Panc1 (cell line): ENCODE measurements at regions not wholly inside any gene's neighbourhood (a gene's known extent, or its start where the extent isn't known, plus 50 kb on each side); places are given as distances from the start of the nearest gene placed in this dataset.

Experiments used
- ATAC-seq: fragments of 200-7000 bp; cut with Tn5 transposase; 2 replicates; pipeline ENCODE4 v1.9.1; 2020; ENCODE audit warnings: mild to moderate bottlenecking, moderate library complexity
- BruUV-seq: library from RNA; stranded (reverse); fragments of 400-500 nt; replicated peaks from 2 replicates; lab custom pipeline; 2021; lab: Mats Ljungman, UMichigan
- CTCF ChIA-PET: fragments of 300-600 bp; sonication (Branson Sonifier 250); formaldehyde crosslinking; loops from one replicate; lab custom pipeline; 2022; ENCODE audit warnings: antibody characterized with exemption; lab: Charles Lee
- POLR2A ChIA-PET: fragments of 300-600 bp; sonication (Branson Sonifier 250); formaldehyde crosslinking; loops from one replicate; lab custom pipeline; 2022; ENCODE audit warnings: antibody characterized with exemption; lab: Charles Lee
- DNase-seq: peaks from one replicate; pipeline ENCODE4 v3.0.0-alpha.2; 2010; ENCODE audit warnings: low read depth, low spot score
- H3K27ac ChIP-seq: 2 replicates; pipeline ENCODE4 v1.5.1; 2011; ENCODE audit warnings: mild to moderate bottlenecking, low read length, inconsistent platforms
- H3K27me3 ChIP-seq: fragments of 200-500 bp; sonication (Bioruptor generic); 2 replicates; pipeline ENCODE4 v1.6.0; 2014; ENCODE audit warnings: low read length, inconsistent platforms; ENCODE audit not compliant: control insufficient read depth, insufficient read depth
- H3K36me3 ChIP-seq: fragments of 200-500 bp; sonication (Bioruptor generic); 2 replicates; pipeline ENCODE4 v1.5.1; 2014; ENCODE audit warnings: inconsistent platforms, mild to moderate bottlenecking, low read length, moderate library complexity; ENCODE audit not compliant: control insufficient read depth, insufficient read depth
- H3K4me1 ChIP-seq: 2 replicates; pipeline ENCODE4 v1.5.1; 2011; ENCODE audit warnings: inconsistent platforms, mild to moderate bottlenecking, low read length, moderate library complexity; ENCODE audit not compliant: control insufficient read depth, insufficient read depth
- H3K4me3 ChIP-seq, 2 experiments: 2 replicates each; pipeline ENCODE4 v1.5.1; 2011 to 2012; ENCODE audit warnings: low read depth in 2 of 2, low read length in 2 of 2, mild to moderate bottlenecking in 2 of 2, inconsistent platforms in 1 of 2, moderate library complexity in 1 of 2
- H3K9me3 ChIP-seq: fragments of 200-500 bp; sonication (Bioruptor generic); 2 replicates; pipeline ENCODE4 v1.5.1; 2014; ENCODE audit warnings: low read depth, mild to moderate bottlenecking, inconsistent platforms, low read length, moderate library complexity; ENCODE audit not compliant: control insufficient read depth, insufficient read depth
- CTCF ChIP-seq: fragments of 450-650 bp; IDR thresholded peaks from 2 replicates; pipeline ENCODE4 v1.5.1; 2017; ENCODE audit warnings: mild to moderate bottlenecking
- POLR2AphosphoS5 ChIP-seq: IDR thresholded peaks from 2 replicates; pipeline ENCODE4 v1.6.1; 2012; ENCODE audit warnings: mild to moderate bottlenecking, low read depth, low read length, moderate library complexity
- REST ChIP-seq, 2 experiments: IDR thresholded peaks; 2 replicates each; pipeline ENCODE4 v1.6.1; 2011 to 2012; ENCODE audit warnings: low read depth in 2 of 2, control low read depth in 1 of 2, low read length in 1 of 2, mild to moderate bottlenecking in 1 of 2, moderate library complexity in 1 of 2; ENCODE audit not compliant: insufficient read depth in 1 of 2
- SIN3A ChIP-seq: IDR thresholded peaks from 2 replicates; pipeline ENCODE4 v1.6.1; 2012; ENCODE audit warnings: low read depth, mild to moderate bottlenecking, low read length, moderate library complexity, borderline replicate concordance; ENCODE audit not compliant: insufficient read depth
- TCF7L2 ChIP-seq: IDR thresholded peaks from 2 replicates; pipeline ENCODE4 v1.6.1; 2011; ENCODE audit warnings: mild to moderate bottlenecking, low read depth, low read length, inconsistent platforms
- in situ Hi-C: cut with HindIII; loops from 2 replicates; pipeline ENCODE4 v1.10.0; 2016; ENCODE audit warnings: low sequenced_read_pairs, low pct_unique_long_range_greater_than_20kb
- intact Hi-C: fragments of 100-400 bp; cut with micrococcal nuclease; formaldehyde crosslinking; loops from one replicate; pipeline ENCODE4 v1.10.0; 2022; ENCODE audit not compliant: unreplicated experiment

- BruUV-seq, result no TSS peak
- TF ChIP-seq CTCF (no peak), POLR2AphosphoS5 (no peak), TCF7L2 (no peak), SIN3A (no peak), REST (IDR thresholded peaks at IDR 0.05; ENCODE audit: insufficient read depth in 1 of 2, low read depth in 2 of 2, low read length in 1 of 2) (no peak)
- no peak for ATAC-seq
- no peak overlapping the region for H3K4me3 ChIP-seq
- H3K27ac ChIP-seq, result no peak overlapping the region
- intact Hi-C loops (no loop called here), in situ Hi-C loops (no loop called here)
- peaks cover 3% of the 10 kb centered on the region for H3K4me1 ChIP-seq
- ChIA-PET CTCF (no interaction called here), POLR2A (no interaction called here)
- H3K9me3 ChIP-seq, result no peaks in the 10 kb centered on the region
- no peaks in the 10 kb centered on the region for H3K36me3 ChIP-seq
- DNase-seq, result no peak
- H3K27me3 ChIP-seq, result no peaks in the 10 kb centered on the region
Observed at GRCh38 chr2:196534495-196534894, 105.0 kb upstream of the CCDC150 start.

- intact Hi-C loops, result no loop called here
Observed at GRCh38 chr2:196535061-196535460, 104.5 kb upstream of the CCDC150 start.

More at GRCh38 chr2:196535061-196535460, 104.5 kb upstream of the CCDC150 start:
- DNase-seq (no peak), ATAC-seq (no peak)
- no peaks in the 10 kb centered on the region for H3K36me3 ChIP-seq
- no peak overlapping the region for H3K27ac ChIP-seq
- TF ChIP-seq POLR2AphosphoS5, result no peak
- TF ChIP-seq CTCF, result no peak
- no peak for TF ChIP-seq TCF7L2
- no peak for TF ChIP-seq REST (IDR thresholded peaks at IDR 0.05; ENCODE audit: insufficient read depth in 1 of 2, low read depth in 2 of 2, low read length in 1 of 2)
- TF ChIP-seq SIN3A, result no peak
- H3K4me3 ChIP-seq, result no peak overlapping the region
- H3K4me1 ChIP-seq, result peaks cover 3% of the 10 kb centered on the region
- H3K9me3 ChIP-seq, result no peaks in the 10 kb centered on the region
- no peaks in the 10 kb centered on the region for H3K27me3 ChIP-seq
- POLR2A ChIA-PET, result interaction anchor here (0.6 kb wide), 1 partner anchor 526 kb away, joined by 3 read pairs; no protein-coding TSS in a partner anchor
- CTCF ChIA-PET, result interaction anchor here (0.6 to 0.7 kb wide), 2 partner anchors 17 to 231 kb away, joined by 3 to 4 read pairs; no protein-coding TSS in a partner anchor
- BruUV-seq, result no TSS peak
- in situ Hi-C loops, result no loop called here
